ENCODE measurements at regions not wholly inside any gene's neighbourhood (a gene's known extent, or its start where the extent isn't known, plus 50 kb on each side); places are given as distances from the start of the nearest gene placed in this dataset.
"Not testable (repeated sequence)": the region's sequence is repeated elsewhere in the genome, so short reads cannot be mapped to it uniquely, and the experiment has no call there.

DNA sequence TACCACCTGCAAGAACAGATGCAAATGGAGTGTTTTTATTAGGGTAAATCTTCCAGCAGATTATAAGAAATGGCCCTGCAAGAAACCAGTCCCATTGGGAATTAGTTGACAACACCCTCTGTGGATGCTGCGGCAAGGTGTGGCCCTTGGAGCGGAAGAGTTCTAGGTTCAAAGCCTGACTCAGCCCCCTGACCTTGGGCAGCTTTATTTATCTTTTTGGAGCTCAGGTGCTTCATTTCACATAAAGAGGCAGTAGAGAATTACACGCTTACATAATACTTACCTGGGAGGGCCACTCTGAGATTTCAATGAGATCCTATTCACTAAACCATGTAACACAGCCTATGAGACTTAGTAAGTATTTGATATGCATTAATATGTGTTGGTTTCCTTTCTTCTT lies 318.2 kb upstream of the SOX9 start:
- DNase-seq, result no peak

DNA sequence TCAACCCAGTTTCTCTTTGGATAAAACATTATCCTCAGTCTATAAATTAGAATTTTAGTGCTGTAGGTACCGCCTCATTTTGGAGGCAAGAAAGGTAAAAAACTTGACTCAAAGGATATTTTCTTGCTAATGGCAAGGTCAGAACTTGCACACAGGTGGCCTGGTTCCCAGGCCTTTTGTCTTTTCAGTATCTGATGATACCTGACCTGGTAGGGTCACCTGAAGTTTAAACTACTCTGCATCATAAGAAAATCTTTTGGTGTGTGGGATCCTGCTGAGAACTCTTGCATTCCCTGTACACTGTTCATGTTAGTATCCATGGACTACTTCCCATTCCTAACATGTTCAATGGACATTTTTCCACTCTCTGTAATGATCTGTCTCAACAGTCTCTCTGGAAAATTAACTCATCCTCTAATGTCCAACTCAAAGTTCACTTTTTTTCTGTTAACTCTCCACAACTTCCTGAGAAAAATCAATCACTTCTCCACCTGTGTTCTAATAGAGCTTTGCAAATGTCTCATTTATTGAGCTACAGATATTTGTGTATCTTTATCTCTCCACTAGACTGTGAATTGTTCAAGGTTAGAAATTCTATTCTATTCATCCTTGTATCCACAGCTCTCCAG lies 317.1 kb upstream of the SOX9 start:
- DNase-seq, result no peak

DNA sequence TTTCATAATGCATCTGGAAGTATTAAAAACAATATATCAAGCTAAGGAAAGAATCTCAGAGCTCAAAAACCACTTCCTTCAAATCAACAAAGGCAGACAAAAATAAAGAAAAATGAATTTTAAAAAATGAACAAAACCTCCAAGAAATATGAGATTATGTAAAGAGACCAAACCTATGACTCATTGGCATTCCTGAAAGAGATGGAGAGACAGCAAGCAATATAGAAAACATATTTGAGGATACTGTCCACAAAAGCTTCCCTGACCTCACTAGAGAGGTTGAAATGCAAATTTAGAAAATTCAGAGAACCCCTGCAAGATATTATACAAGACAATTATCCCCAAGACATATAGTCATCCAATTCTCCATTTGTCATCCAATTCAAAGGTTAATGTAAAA lies 311.3 kb upstream of the SOX9 start:
- DNase-seq, result no peak

DNA sequence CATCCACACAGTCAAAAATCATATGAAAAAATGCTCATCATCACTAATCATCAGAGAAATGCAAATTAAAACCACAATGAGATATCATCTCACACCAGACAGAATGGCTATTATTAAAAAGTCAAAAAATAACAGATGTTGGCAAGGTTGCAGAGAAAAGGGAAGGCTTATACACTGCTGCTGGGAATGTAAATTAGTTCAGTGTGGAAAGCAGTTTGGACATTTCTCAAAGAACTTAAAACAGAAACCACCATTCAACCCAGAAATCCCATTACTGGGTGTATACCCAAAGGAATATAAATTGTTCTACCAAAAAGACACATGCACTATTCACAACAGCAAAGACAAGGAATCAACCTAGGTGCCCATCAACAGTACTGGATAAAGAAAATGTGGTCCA lies 307.0 kb upstream of the SOX9 start:
- peak; percentile 29 for DNase-seq

DNA sequence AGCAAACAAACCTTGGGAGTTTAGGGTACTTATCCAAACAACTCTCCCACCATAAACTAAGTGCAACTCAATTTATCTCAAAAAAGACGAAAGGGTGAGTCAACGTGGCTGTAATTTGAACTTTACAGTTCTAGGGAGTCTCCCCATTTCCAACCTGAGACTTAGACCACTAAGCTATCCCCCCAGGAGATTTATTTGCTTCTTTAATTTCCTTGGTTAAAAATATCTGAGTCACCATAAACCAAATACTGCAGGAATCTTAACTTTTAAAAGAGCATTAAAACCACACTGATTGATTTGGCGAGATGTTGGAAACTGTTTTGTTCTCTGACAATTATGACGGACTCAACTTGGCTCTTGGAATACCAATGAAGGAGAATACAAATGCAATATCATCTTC lies 299.3 kb upstream of the SOX9 start:
- DNase-seq, result no peak

DNA sequence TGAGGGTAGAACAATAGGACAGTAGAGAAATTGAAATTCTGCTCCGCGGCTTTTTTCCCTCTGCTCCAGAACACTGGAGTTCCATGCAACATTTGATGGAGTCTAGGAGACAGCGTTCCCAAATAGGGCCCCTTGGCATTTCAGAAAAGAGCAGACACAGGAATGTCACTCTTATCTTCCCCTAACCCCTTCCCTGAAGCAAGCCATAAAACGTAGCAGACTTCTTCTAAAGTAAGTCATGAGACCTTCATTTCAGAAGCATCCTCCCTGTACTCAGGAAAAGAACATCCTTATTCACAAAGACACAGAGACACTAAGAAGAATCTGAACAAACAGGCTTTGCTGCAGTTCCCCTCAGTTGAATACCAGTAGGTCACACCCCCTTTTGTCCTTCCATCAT lies 296.1 kb upstream of the SOX9 start:
- no peak for DNase-seq

DNA sequence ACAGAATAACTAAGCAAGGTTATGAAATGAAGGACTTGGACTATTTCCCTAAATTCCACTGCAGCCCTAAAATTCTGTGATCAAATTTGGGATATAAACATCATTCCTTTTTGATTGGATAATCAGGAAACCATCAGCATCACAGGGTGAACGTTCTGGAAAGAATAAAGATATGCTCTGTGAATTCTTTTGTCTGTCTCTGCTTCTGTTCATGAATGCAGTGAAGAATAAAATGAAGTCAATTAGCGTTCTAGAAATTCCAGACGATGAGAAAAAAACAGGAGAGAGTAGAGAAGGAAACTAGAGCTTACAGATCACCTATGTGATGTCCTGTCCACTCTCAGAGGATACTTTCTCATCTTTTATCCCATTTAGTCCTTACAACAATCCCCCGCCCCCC lies 295.1 kb upstream of the SOX9 start:
- DNase-seq, result no peak

DNA sequence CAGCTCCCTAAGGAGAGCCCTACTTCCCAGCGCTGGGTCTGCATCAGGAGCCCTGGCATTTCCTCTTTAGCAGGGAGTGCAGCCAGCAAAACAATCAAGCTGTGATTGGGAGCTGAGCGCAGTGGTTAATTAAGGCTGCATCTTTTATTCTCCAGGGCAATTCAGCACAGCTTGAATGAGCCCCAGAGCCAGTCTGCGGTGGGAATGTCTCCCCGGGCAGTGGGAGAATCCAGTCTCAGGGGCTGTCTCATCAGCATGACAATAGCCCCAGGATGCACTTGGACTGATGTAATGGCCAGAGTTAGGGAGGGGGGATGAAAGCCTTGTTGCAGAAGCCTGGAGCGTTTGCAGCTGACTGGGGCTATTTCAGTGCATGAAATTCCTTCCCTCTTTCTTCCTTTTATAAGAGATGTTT lies 292.6 kb upstream of the SOX9 start:
- peak; percentile 18 for DNase-seq

DNA sequence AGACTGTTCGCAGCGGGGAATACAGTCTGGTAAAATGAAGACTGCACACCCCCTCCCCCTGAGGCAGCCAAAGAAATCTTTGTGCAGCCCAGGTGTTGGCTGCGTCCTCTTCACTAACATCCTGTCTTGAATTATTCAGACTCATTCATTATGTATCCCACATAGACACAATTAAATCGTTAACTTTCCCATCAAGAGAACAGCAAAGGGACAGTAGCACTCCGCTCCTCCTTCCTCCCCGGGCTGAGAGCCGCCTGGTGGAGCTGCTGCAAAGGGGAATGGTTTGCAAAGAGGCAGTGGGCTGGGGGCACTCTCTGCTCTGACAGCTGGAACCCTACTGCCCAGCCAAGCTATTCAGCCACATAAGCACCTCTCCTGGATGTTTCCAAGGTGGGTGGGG lies 290.0 kb upstream of the SOX9 start:
- no peak for DNase-seq

DNA sequence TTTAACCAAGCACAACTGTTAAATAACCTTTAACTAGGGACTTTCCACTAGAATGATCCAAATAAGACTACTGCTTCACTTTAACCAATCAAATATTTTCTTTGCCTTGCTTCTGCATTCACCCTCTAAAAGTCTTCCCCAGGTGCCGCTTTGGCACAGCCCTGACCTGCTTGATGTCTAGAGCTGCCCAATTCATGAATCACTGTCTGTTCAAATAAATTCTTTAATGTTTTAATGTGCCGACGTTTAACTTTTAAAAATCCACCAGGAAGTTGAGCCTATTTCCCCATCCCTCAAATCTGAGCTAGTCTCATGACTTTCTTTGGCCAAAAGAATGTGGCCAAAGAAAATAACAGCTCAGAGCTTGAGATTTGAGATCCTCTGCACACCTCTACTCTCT lies 277.8 kb upstream of the SOX9 start:
- no peak for DNase-seq

DNA sequence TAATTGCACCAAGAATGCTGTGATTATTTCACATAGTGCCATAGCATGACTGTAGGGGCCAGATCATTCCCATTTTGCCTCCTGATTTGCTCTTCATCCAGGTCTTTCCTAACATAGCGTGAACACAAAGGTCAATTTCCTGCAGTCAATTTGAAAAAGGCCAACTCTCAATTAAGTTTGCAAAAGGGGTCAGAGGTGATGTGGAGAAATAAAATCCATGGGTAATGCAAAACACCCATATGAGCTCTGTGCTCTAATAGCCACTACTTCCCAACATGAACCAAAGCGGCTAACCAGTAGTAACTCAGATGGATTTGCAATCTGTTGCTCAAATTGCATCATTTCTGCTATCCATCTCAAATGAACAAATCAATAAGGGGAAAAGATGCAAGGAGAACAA lies 275.5 kb upstream of the SOX9 start:
- no peak for DNase-seq

DNA sequence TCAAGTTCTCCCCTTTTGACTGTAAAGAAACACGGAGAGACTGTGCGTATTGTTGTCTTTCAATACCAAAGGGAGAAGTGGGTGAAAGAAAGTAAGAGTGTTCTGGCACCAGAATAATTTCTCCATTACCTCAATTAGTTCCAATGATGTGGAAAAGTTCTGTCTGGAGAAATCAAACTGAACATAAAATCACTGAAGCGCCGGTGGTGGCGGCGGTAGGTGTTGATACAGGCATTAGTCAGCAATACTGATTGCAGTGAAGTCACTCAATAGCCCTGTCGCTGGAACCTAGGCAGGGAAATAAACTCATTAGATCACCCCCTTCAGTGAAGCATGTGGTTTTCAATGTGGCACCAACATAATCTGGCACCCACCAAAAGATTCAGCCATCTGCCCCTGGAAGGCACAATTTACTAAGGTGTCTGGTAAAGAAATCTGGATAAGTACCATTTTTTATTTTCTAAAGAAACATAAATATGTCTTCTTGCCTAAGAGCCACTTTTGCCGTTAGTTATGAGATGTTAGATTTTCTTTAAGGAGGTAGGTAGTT lies 274.2 kb upstream of the SOX9 start:
- no peak for DNase-seq

DNA sequence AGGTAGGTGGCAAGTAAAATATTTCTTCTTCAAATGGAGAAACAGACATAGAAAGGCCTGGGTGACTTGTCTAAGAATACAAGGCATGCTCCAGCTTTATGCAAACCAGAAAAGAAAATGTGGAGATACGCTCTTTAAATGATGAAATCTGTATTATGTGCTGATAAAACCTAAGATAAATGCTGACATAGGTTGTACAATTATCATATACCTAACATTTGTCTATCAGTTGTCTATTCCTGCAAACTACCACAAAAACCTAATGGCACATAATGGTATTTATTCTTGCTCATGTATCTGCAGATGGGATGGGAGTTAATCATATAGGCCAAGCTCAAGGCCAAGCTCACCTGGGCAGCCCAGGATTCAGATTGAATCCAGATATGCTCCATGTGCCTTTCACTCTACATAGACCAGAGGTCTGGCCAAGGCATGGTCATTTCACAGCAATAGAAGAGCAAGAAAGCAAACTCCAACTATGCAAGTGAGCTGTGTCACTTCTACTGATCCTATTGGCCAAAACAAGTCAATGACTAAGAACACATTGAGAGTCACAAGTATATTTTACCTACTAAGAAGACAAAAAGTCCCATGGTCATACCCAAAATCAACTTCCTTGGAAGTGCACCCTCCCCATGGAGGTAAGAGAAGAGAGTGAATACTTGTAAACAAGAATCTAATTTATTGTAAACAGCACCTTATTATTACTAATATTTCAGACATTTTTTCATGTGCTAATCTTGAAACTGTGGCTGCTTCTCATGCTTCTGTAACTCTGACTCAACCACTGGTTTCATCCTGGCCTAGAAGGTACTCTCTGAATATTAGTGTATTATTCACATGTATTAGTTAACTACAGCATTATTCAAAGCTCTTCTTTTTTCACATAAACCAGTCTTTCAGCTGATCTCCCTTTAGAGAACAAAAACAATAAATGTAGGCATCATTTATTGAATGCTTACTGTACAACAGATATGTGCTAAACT lies 270.7 kb upstream of the SOX9 start:
- DNase-seq, result no peak

DNA sequence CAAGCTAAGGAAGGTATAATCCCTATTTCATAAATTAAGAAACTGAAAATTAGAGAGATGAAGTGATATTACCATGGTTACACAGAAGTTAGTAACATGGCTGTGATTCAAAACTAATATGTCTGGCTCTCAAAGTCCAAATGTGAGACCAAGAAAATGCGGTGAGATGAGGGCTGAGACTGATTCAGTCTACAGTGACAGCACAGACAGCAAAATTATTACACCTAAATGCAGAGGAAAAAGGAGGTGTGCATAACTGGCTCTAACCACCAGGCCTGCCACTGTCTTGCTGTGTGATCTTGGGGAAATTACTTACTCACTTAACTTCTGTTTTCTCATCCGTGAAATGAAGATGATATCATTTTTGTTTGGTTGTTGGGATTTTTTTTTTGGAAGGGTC lies 270.0 kb upstream of the SOX9 start:
- no peak for DNase-seq

DNA sequence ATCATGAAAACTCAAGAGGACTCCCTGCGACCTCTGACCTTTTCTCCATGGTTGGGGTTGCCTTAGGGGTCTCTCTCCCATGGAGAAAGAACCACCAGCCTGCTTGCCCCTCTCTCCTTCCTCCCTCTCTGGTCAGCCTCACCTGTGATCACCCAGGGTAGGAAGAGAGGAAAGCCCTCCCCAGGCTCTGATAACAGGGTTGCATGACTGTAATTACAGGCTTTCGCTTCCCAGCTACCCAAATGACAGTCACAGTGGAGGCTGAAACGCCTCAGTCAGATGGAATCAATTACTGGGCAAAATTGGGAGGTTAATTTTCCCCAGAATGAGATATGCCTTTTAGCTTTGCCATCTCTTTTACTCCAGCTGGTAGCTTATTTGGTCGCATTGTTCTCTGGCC lies 265.8 kb upstream of the SOX9 start:
- no peak for DNase-seq

DNA sequence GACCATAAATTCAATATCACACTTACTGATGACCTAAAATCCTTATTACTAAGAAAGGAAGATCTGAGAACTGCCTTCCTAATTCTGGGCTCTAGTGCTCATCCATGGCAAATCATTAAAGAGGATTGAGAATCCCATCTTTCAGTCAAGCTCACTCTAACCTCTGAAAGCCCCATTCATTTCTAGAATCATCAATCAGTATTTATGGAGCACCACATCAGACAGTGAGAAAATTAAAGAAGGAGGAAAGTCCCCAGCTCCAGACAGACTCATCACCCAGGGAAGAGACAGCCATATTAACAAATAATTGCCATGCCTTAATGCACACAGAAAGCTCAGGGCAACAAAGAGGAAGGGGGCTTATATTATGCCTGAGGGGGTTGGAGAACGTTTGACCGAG lies 256.1 kb upstream of the SOX9 start:
- no peak for DNase-seq

DNA sequence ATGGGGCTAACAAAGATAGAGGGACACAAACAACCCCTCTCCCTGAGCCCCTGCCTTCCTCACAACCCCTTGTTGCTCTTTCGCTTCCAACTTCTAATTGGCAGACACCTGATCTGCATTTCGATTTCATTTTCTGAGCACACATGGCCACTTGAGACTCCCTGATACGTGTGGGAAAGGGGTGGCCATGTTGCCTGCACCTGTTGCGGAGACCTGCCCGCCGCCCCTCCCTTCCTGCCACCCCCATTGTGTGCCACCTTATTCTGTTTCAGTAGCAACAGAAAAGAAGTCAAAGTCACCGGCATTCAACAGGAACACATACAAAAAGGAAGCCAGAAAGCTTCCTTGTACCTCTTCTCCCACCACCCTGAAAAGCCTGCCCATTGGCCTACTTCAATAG lies 254.7 kb upstream of the SOX9 start:
- no peak for DNase-seq

DNA sequence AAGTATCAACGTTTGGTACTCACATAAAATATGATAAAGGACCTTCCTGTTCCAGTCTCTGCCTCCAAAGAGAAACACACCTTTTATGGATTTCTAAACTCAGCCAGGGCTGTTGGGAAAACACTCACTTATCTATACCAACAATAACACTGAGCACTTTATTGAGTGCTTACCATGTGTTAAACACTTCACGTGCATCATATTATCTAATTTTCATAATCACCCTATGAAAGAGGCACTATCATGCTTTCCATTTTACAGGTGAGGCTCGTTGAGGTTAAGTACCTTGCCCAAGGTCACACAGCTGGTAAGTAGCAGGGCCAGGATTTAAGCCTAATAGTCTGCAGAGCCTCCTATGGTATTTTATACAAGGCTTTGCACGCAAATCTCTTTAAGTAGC lies 251.5 kb upstream of the SOX9 start:
- no peak for DNase-seq

DNA sequence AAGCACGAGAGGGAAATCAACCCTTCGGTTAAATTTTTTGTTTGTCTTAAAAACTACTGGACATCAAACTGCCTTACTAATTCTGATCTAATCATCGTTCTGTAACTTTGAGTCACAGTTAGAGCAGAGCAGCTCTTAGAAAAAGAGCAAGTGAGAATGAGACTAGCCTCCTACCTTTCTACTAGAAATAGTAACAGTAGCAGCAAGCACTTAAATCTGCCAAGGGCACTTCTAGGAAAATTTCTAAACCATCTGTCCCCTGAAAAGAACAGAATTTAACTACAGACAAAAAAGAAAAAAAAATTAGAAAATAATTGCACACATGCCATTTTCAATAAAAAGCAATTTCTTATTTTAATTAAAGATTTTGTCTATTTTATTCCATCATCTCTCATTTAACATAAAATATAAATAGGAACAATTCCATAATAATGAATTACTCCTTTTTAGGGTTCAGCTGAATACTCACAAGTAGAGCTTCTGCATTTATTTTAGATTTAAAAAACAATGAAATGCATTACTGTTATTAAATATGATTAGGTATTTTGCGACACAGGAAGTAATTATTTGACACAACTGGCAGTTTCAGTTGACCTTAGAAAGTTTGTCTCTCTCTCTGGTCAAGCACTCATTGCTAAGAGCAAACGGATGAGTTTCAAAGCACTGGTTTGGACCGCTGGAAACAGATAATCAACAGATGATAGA lies 250.8 kb upstream of the SOX9 start:
- no peak for DNase-seq

DNA sequence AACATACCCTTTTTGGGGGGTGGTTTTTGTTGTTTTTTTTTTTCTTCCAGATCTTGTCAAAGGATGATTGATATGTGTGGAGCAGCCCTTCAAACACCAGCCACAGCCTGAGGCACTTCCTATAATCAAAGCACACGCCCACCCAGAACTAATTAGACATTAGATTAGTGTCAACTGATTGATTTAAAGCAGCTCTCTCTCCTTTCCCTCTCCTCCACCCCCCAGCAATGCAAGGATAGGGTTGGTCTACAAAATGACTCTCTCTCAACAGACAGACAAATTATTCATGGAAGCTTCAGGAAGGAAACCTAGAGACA lies 250.3 kb upstream of the SOX9 start:
- no peak for DNase-seq

DNA sequence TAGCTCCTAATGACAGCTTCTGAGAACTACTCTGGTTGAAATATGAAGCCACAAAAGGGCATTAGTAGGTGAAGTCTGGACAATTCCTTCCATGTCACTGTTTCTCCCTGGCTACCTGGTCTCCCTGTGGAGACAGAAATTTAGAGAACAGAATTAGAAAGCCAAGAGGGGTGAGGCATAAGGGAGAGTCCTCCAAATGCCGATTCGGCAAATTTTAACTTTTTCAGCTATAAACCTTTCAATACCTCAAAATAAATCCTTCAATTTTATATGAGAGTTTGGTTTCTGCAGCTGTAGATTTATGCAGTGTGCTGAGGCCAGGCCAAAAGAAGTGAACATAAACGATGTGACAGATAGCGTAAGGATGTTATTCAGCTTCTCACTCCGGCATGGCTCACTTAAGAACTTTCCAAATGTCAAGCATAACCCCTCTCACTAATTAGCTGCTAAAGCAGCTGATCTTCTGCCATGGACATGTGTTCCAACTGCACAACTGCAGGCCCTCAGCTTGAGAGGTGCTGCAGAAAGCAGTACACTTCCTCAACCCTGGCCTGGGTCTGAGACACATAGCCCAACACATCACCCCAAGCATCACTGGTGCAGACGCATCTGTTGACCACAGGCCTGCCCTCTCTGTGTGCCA lies 247.9 kb upstream of the SOX9 start:
- DNase-seq, result peak; percentile 17

DNA sequence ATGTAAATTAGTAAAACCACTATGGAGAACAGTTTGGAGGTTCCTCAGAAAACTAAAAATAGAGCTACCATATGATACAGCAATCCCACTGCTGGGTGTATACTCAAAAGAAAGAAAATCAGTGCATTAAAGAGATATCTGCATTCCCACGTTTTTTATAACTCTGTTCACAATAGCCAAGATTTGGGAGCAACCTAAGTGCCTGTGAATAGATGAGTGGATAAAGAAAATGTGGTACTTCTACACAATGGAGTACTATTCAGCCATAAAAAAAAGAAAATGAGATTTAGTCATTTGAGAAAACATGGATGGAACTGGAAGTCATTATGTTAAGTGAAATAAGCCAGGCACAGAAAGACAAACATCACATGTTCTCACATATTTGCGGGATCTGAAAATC lies 246.0 kb upstream of the SOX9 start:
- DNase-seq, result not testable (repeated sequence)

DNA sequence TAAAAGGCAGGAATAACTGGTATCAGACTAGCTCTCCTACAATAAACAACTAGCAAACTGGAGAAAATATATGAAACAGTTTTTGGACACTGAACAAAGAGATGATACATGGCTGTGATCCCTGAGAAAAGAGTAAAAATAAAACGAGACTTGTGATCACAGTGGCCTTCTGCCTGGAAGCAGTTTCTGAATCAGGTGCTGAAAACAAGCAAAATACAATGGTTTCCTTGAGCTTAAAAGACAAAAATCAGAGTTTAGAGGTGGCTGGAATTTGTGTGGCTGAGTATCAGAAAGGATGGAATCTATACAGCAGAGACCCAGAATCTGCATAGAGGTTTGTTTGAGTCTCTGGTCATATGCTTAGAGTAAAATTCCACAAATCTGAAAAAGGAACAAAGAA lies 242.5 kb upstream of the SOX9 start:
- DNase-seq, result no peak
